ENCODE measurements at regions not wholly inside any gene's neighbourhood (a gene's known extent, or its start where the extent isn't known, plus 50 kb on each side); places are given as distances from the start of the nearest gene placed in this dataset.
"Not testable (repeated sequence)": the region's sequence is repeated elsewhere in the genome, so short reads cannot be mapped to it uniquely, and the experiment has no call there.

GRCh38 chr9:111276431-111277128 is 53.4 kb downstream of the OR2K2 start:
- FAIRE-seq (no peak), DNase-seq (ENCODE audit: insufficient read length, low spot score) (no peak)
- TF ChIP-seq POLR2A (IDR thresholded peaks at IDR 0.05; ENCODE audit: low read depth, low read length): no peak

GRCh38 chr9:111274737-111275136 is 55.3 kb downstream of the OR2K2 start:
- TF ChIP-seq POLR2A (IDR thresholded peaks at IDR 0.05; ENCODE audit: low read depth, low read length): no peak
- DNase-seq (ENCODE audit: insufficient read length, low spot score) (no peak), FAIRE-seq (no peak)

- TF ChIP-seq POLR2A (IDR thresholded peaks at IDR 0.05; ENCODE audit: low read depth, low read length): no peak
- DNase-seq (ENCODE audit: insufficient read length, low spot score) (no peak), FAIRE-seq (no peak)
Observed at GRCh38 chr9:111272581-111272980, 57.4 kb downstream of the OR2K2 start.

- no peak for DNase-seq (ENCODE audit: insufficient read length, low spot score)
- TF ChIP-seq POLR2A (IDR thresholded peaks at IDR 0.05; ENCODE audit: low read depth, low read length): no peak
- no peak for FAIRE-seq
Observed at GRCh38 chr9:111271481-111272080, 58.4 kb downstream of the OR2K2 start.

- no peak for FAIRE-seq
- TF ChIP-seq POLR2A (IDR thresholded peaks at IDR 0.05; ENCODE audit: low read depth, low read length): no peak
Observed at GRCh38 chr9:111271047-111271446, 59.0 kb downstream of the OR2K2 start.

GRCh38 chr9:111266024-111266423 is 64.0 kb downstream of the OR2K2 start:
- FAIRE-seq; DNase-seq (ENCODE audit: insufficient read length, low spot score): not testable (repeated sequence)

More at GRCh38 chr9:111271047-111271446, 59.0 kb downstream of the OR2K2 start:
- no peak for DNase-seq (ENCODE audit: insufficient read length, low spot score)

GRCh38 chr9:111263116-111263515 is 66.9 kb downstream of the OR2K2 start:
- FAIRE-seq (no peak), DNase-seq (ENCODE audit: insufficient read length, low spot score) (no peak)
- no peak for TF ChIP-seq POLR2A (IDR thresholded peaks at IDR 0.05; ENCODE audit: low read depth, low read length)

GRCh38 chr9:111258875-111259271 is 71.2 kb downstream of the OR2K2 start:
- no peak for TF ChIP-seq POLR2A (IDR thresholded peaks at IDR 0.05; ENCODE audit: low read depth, low read length)
- DNase-seq (ENCODE audit: insufficient read length, low spot score): no peak
- FAIRE-seq: no peak

- no peak for FAIRE-seq
- no peak for TF ChIP-seq POLR2A (IDR thresholded peaks at IDR 0.05; ENCODE audit: low read depth, low read length)
- DNase-seq (ENCODE audit: insufficient read length, low spot score): no peak
Observed at GRCh38 chr9:111258209-111258874, 71.7 kb downstream of the OR2K2 start.

GRCh38 chr9:111253742-111254437 is 76.1 kb downstream of the OR2K2 start:
- DNase-seq (ENCODE audit: insufficient read length, low spot score): no peak
- no peak for FAIRE-seq
- no peak for TF ChIP-seq POLR2A (IDR thresholded peaks at IDR 0.05; ENCODE audit: low read depth, low read length)

- no peak for TF ChIP-seq POLR2A (IDR thresholded peaks at IDR 0.05; ENCODE audit: low read depth, low read length)
- DNase-seq (ENCODE audit: insufficient read length, low spot score) (no peak), FAIRE-seq (no peak)
Observed at GRCh38 chr9:111250875-111251842, 78.9 kb downstream of the OR2K2 start.

- no peak for DNase-seq (ENCODE audit: insufficient read length, low spot score)
- FAIRE-seq: no peak
- TF ChIP-seq POLR2A (IDR thresholded peaks at IDR 0.05; ENCODE audit: low read depth, low read length): no peak
Observed at GRCh38 chr9:111237447-111237846, 92.6 kb downstream of the OR2K2 start.

- no peak for TF ChIP-seq POLR2A (IDR thresholded peaks at IDR 0.05; ENCODE audit: low read depth, low read length)
- FAIRE-seq: no peak
- DNase-seq (ENCODE audit: insufficient read length, low spot score): no peak
Observed at GRCh38 chr9:111236332-111236731, 93.7 kb downstream of the OR2K2 start.
